Common myeloid progenitor, CD34-positive (primary cell): ENCODE measurements at regions not wholly inside any gene's neighbourhood (a gene's known extent, or its start where the extent isn't known, plus 50 kb on each side); places are given as distances from the start of the nearest gene placed in this dataset.

Source experiments
- CTCF ChIA-PET: fragments of 350-600 bp; sonication (Branson Sonifier 250); formaldehyde crosslinking; loops from one replicate; lab custom pipeline; 2021; ENCODE audit warnings: antibody characterized with exemption; lab: Charles Lee
- POLR2A ChIA-PET: fragments of 350-600 bp; sonication (Branson Sonifier 250); formaldehyde crosslinking; loops from one replicate; lab custom pipeline; 2021; ENCODE audit warnings: antibody characterized with exemption; lab: Charles Lee
- DNase-seq, 3 donors: peaks; one replicate each; pipeline versions ENCODE4 v3.0.0 to v3.0.0-alpha.2; 2013
- H3K27ac ChIP-seq, 2 experiments: 1 replicate in 1 of 2; 2 replicates in 1 of 2; pipeline ENCODE4 v1.7.0; 2013; ENCODE audit warnings: inconsistent platforms in 2 of 2, low read length in 2 of 2, mild to moderate bottlenecking in 2 of 2, low read depth in 1 of 2, moderate library complexity in 1 of 2; ENCODE audit not compliant: severe bottlenecking in 2 of 2, insufficient read depth in 1 of 2, poor library complexity in 1 of 2
- H3K27me3 ChIP-seq, 5 experiments: replicated peaks in 2 of 5; 1 replicate in 3 of 5; 2 replicates in 2 of 5; pipeline versions ENCODE4 v1.6.1 to v1.7.0; 2013; ENCODE audit warnings: low read length in 4 of 5, mild to moderate bottlenecking in 2 of 5, moderate library complexity in 2 of 5, inconsistent platforms in 1 of 5; ENCODE audit not compliant: insufficient read depth in 5 of 5, control insufficient read depth in 4 of 5
- H3K36me3 ChIP-seq, 4 experiments: 1 replicate in 2 of 4; 2 replicates in 2 of 4; pipeline versions ENCODE4 v1.6.1 to v1.7.0; 2013; ENCODE audit warnings: low read length in 3 of 4, control low read depth in 1 of 4, mild to moderate bottlenecking in 1 of 4; ENCODE audit not compliant: control insufficient read depth in 4 of 4, insufficient read depth in 4 of 4
- H3K4me1 ChIP-seq, 4 experiments: 1 replicate in 3 of 4; 2 replicates in 1 of 4; pipeline versions ENCODE4 v1.6.1 to v1.7.1; 2013; ENCODE audit warnings: low read length in 3 of 4, mild to moderate bottlenecking in 3 of 4, control low read depth in 1 of 4, inconsistent platforms in 1 of 4, moderate library complexity in 1 of 4; ENCODE audit not compliant: control insufficient read depth in 4 of 4, insufficient read depth in 4 of 4; ENCODE audit errors: control extremely low read depth in 1 of 4
- H3K4me3 ChIP-seq, 7 experiments: 1 replicate in 4 of 7; 2 replicates in 3 of 7; pipeline versions ENCODE4 v1.5.1 to v1.7.0; 2013; ENCODE audit warnings: mild to moderate bottlenecking in 7 of 7, low read length in 6 of 7, moderate library complexity in 6 of 7, inconsistent platforms in 2 of 7, low read depth in 2 of 7, control low read depth in 1 of 7; ENCODE audit not compliant: insufficient read depth in 4 of 7, control insufficient read depth in 1 of 7; ENCODE audit errors: extremely low read depth in 1 of 7
- H3K9me3 ChIP-seq, 5 experiments: 1 replicate in 4 of 5; 2 replicates in 1 of 5; pipeline versions ENCODE4 v1.6.1 to v1.7.1; 2013; ENCODE audit warnings: low read length in 4 of 5, mild to moderate bottlenecking in 2 of 5, inconsistent platforms in 1 of 5, low read depth in 1 of 5, moderate library complexity in 1 of 5; ENCODE audit not compliant: control insufficient read depth in 4 of 5, insufficient read depth in 2 of 5; ENCODE audit errors: control extremely low read depth in 1 of 5
- WGBS: methylation state at CpG from one replicate; pipeline ENCODE4 v1.1.5; 2013; ENCODE audit not compliant: insufficient coverage; 5-methylcytosine and 5-hydroxymethylcytosine counted together

GRCh38 chr21:22993822-22994574 lies 1995.8 kb downstream of the NCAM2 start:
- Histone ChIP-seq H3K27me3 (no peaks in the 10 kb centered on the region), H3K36me3 (no peaks in the 10 kb centered on the region), H3K4me3 (no peak overlapping the region), H3K27ac (no peak overlapping the region), H3K9me3 (peaks cover 0 to 1% (median 0%) of the 10 kb centered on the region in 5 experiments), H3K4me1 (no peaks in the 10 kb centered on the region)
- CTCF ChIA-PET = no interaction called here
- POLR2A ChIA-PET = no interaction called here
- no peak for DNase-seq
- 94% methylated on average over 12 of the region's 14 CpGs for WGBS

DNA sequence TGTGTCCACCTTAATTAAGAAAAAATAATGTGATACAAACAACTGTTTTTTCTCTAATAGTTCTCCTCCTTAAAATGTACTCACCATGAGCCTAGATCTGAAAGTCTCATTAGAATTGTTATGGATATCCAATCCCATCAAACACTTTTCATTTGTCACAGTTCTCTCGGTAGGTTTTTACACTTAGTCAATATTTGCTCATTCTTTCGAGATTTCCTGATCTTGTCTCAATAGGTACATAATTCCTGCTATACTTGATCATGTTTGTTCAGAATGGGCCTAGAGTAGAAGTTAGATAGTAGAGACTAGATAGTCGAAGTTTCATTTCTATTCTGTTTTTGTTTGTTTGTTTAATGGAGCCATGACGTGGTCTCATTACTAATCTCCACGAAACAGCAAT lies 2005.7 kb downstream of the NCAM2 start:
- Histone ChIP-seq H3K36me3 (no peaks in the 10 kb centered on the region), H3K27me3 (no peaks in the 10 kb centered on the region), H3K4me3 (no peak overlapping the region), H3K9me3 (no peaks in the 10 kb centered on the region), H3K27ac (no peak overlapping the region), H3K4me1 (no peaks in the 10 kb centered on the region)
- ChIA-PET CTCF (no interaction called here), POLR2A (no interaction called here)
- WGBS = 96% methylated on average over 4 of the region's 5 CpGs
- DNase-seq = no peak

- CTCF ChIA-PET = interaction anchor here (0.8 kb wide), 1 partner anchor 9 kb away, joined by 3 read pairs; no protein-coding TSS in a partner anchor
- WGBS = 97% methylated on average over 3 of the region's 6 CpGs
Measured at GRCh38 chr21:23008601-23009202, 2010.5 kb downstream of the NCAM2 start.

GRCh38 chr21:23009360-23009759 lies 2011.2 kb downstream of the NCAM2 start:
- 88% methylated on average over 1 of the region's 3 CpGs for WGBS
- POLR2A ChIA-PET = no interaction called here
- no peak for DNase-seq
- no peaks in the 10 kb centered on the region for H3K27me3 ChIP-seq
- H3K27ac ChIP-seq = no peak overlapping the region
- H3K9me3 ChIP-seq = no peaks in the 10 kb centered on the region
- no peaks in the 10 kb centered on the region for H3K4me1 ChIP-seq
- H3K4me3 ChIP-seq = no peak overlapping the region
- no peaks in the 10 kb centered on the region for H3K36me3 ChIP-seq
- CTCF ChIA-PET = no interaction called here

More at GRCh38 chr21:23008601-23009202, 2010.5 kb downstream of the NCAM2 start:
- Histone ChIP-seq H3K4me1 (no peaks in the 10 kb centered on the region), H3K36me3 (no peaks in the 10 kb centered on the region), H3K27ac (no peak overlapping the region), H3K4me3 (no peak overlapping the region), H3K9me3 (no peaks in the 10 kb centered on the region), H3K27me3 (no peaks in the 10 kb centered on the region)
- POLR2A ChIA-PET = no interaction called here
- no peak for DNase-seq

- H3K4me3 ChIP-seq = no peak overlapping the region
- POLR2A ChIA-PET = no interaction called here
- no peak for DNase-seq
- CTCF ChIA-PET = no interaction called here
- WGBS = 87% methylated on average over 4 of the region's 4 CpGs
- H3K27me3 ChIP-seq = no peaks in the 10 kb centered on the region
- H3K27ac ChIP-seq = no peak overlapping the region
- H3K4me1 ChIP-seq = no peaks in the 10 kb centered on the region
- no peaks in the 10 kb centered on the region for H3K9me3 ChIP-seq
- H3K36me3 ChIP-seq = no peaks in the 10 kb centered on the region
Measured at GRCh38 chr21:23014021-23014420, 2015.8 kb downstream of the NCAM2 start.

DNA sequence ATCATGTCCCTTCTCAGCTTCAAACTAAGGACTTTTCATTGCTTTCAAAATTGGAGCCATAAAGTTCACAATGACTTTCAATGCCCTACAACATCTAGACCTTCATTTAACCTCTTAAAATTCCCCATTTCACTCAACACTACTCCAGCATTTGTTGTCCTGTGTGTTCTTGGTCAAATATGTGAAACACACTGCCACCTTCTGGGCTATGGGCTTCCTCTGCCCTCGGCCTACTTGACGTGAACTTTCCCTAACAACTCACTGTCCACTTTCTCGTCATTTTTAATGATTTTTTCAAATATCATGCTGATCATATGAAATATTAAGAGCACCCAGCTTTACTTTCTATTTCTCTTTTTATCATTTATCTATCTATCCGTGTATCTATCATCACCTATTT lies 2018.4 kb downstream of the NCAM2 start:
- peak in 2 of 3 donors; percentile 5 to 22 for DNase-seq
- Histone ChIP-seq H3K4me1 (no peaks in the 10 kb centered on the region), H3K27ac (no peak overlapping the region), H3K4me3 (no peak overlapping the region), H3K9me3 (no peaks in the 10 kb centered on the region), H3K27me3 (no peaks in the 10 kb centered on the region), H3K36me3 (no peaks in the 10 kb centered on the region)
- 100% methylated on average over 2 of the region's 4 CpGs for WGBS
- CTCF ChIA-PET = interaction anchor here (0.9 kb wide), 1 partner anchor 9 kb away, joined by 3 read pairs; no protein-coding TSS in a partner anchor
- POLR2A ChIA-PET = no interaction called here

GRCh38 chr21:23017989-23018388 lies 2019.8 kb downstream of the NCAM2 start:
- H3K27ac ChIP-seq = no peak overlapping the region
- no peaks in the 10 kb centered on the region for H3K4me1 ChIP-seq
- DNase-seq = no peak
- ChIA-PET CTCF (interaction anchor here (0.9 kb wide), 1 partner anchor 42 kb away, joined by 3 read pairs; no protein-coding TSS in a partner anchor), POLR2A (no interaction called here)
- H3K27me3 ChIP-seq = no peaks in the 10 kb centered on the region
- H3K9me3 ChIP-seq = no peaks in the 10 kb centered on the region
- H3K4me3 ChIP-seq = no peak overlapping the region
- no peaks in the 10 kb centered on the region for H3K36me3 ChIP-seq
